Fibroblast of the aortic adventitia (primary cell): ENCODE measurements at regions not wholly inside any gene's neighbourhood (a gene's known extent, or its start where the extent isn't known, plus 50 kb on each side); places are given as distances from the start of the nearest gene placed in this dataset.
A peak's percentile ranks its signal among the peaks of the same experiment; 100 is the strongest.

ENCODE experiments used
- DNase-seq: peaks from one replicate; pipeline ENCODE4 v3.0.0-alpha.2; 2010; ENCODE audit warnings: low read depth
- H3K4me3 ChIP-seq: 2 replicates; pipeline ENCODE4 v1.5.1; 2011; ENCODE audit warnings: low read depth, mild to moderate bottlenecking, control low read depth, low read length, moderate library complexity
- TF ChIP-seq, protein P1 (sequence below): IDR thresholded peaks from 2 replicates; pipeline ENCODE4 v1.5.1; 2011; ENCODE audit warnings: mild to moderate bottlenecking, low read length, control low read depth, inconsistent platforms; ENCODE audit not compliant: insufficient read depth

DNA sequence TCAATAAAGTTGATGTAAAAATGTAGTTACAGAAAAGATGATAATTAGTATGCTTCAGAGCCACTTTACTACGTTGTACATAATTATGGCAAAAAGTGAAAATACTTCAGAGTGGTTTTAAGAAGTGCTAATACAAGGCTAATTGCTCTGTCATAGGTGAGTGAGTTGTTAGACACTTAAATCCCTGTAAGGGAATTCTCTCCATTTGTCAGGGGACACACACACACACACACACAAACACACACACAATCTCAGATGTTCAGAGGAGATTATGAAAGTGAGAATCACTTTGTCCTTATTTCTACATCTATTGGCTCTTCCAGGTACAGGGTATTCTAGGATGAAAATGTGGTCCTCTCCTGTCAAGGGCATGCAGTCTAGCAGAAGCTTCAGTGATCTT, 208.3 kb upstream of the PELI2 start:
- H3K4me3 ChIP-seq = no peak overlapping the region
- no peak for DNase-seq
- TF ChIP-seq, protein P1, sequence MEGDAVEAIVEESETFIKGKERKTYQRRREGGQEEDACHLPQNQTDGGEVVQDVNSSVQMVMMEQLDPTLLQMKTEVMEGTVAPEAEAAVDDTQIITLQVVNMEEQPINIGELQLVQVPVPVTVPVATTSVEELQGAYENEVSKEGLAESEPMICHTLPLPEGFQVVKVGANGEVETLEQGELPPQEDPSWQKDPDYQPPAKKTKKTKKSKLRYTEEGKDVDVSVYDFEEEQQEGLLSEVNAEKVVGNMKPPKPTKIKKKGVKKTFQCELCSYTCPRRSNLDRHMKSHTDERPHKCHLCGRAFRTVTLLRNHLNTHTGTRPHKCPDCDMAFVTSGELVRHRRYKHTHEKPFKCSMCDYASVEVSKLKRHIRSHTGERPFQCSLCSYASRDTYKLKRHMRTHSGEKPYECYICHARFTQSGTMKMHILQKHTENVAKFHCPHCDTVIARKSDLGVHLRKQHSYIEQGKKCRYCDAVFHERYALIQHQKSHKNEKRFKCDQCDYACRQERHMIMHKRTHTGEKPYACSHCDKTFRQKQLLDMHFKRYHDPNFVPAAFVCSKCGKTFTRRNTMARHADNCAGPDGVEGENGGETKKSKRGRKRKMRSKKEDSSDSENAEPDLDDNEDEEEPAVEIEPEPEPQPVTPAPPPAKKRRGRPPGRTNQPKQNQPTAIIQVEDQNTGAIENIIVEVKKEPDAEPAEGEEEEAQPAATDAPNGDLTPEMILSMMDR = no peak

DNA sequence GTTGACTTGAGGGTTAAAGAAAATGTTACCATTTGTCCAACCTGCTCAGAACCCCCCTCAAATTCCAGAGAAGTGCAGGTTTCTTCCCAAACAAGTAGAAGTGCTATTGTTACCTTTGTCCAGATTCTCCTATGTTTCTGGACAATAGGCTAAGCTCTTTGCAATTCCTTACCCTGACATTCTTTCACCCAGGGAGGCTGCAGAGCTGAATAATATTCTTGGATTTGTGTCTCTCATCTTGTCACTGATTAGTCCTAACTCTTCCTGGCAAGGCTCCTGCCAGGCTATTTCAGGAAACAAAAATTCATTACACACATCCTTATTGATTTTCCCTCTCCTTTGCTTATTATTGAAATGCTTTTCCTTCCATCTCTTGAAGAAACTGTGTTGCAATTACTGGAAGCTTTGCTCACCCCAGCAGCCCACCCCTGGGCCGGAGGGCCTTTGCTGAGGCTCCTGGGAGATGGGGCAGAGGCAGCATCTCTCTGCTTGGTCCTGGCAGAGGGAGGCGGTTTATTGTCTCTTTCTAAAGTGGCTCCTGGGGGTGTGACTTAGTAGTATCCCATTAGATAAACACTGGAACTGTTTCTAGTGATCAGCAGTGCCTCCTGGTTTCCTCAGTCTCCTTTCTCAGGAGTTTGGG, 207.5 kb upstream of the PELI2 start:
- TF ChIP-seq, protein P1 = no peak
- no peak for DNase-seq
- H3K4me3 ChIP-seq = no peak overlapping the region

DNA sequence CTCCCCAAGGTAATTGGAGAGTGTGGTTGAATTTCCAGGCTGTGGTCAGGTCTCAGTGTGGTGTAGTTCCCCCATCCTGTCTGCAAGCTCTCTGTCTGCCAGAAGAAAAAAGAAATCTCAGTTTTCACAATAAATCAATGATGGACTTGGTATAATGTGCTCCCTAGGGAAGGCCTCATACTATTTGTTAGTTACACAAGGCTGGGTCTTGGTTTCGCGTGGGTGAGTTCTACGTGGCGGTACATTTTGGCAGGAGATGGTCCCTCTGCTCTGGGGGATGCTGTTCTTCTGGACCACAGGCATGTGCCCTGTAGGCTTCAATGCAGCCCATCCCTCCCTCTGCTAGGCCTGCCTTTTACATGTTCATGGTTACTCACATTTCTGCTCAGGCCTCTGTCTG, 206.4 kb upstream of the PELI2 start:
- no peak overlapping the region for H3K4me3 ChIP-seq
- TF ChIP-seq, protein P1 = no peak
- no peak for DNase-seq

DNA sequence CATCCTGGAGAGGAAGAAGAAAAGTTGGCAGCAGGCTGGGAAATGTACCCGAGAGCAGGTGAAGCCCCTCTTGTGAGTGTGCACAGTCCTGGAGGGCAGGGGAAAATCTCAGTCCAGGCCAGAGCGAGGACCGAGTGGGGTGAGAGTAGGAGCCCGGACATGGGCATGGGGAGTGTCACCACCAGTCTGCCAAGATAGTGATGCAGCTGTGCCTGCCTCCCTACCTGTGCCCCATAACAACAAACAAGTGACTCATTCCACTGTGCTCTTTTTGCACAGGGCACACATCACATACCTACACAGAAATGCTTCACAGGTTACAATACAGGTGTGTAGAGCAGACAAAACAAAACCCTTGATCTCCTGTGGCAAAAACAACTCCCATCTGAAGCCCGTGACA, 205.9 kb upstream of the PELI2 start:
- TF ChIP-seq, protein P1 = no peak
- H3K4me3 ChIP-seq = no peak overlapping the region
- no peak for DNase-seq

DNA sequence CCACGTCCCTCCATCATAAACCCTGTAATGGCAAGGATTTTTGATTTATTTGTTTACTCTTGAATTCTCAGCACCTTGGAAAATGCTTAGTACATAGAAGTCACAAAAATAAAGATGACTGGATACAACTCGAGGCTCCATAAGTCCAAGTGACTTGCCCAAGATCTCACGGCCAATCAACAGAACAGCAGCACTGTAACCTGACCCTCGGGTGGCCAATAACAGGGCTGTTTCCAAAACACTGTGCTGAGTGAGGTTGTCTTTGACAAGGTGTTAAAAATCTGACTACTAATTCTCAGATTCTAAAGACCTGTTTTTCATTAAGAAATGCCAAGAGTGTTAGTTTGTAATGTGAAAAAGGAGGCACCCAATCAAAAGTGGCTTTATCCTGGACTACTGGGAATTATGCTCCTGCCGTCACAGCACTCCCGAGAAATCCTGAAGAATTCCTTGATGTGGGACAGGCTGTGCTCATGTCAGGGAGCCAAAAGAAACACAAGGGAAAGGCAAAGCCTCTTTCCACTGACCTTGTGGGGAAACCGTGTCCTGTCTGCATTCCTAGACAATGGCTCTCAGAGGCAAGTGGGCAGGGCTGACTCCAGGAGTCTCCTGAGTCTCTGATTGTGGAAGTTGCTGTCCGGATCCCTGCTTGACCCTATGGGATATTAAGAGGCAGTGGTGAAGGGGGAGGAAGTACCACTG, 204.7 kb upstream of the PELI2 start:
- H3K4me3 ChIP-seq = no peak overlapping the region
- TF ChIP-seq, protein P1 = no peak
- DNase-seq = peak; percentile 41

DNA sequence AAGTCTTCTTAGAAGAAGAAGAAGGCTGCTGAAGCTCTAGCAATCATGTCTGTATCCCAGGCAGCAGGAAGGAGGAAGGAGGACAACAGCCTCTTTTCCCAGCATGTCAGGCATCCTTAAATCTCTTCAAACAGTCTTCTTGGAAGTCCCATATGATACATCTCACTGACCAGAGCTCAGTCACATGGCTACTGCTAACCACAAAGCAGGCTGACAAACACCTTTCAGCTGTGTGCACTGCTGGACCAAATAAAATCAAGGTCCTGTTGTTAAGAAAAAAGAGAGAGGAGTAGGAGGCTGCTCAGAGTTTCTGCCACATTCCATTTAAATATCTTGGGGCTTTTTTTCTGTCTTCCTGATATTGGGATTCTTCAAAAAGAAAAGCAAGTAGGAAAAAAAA, 203.4 kb upstream of the PELI2 start:
- no peak overlapping the region for H3K4me3 ChIP-seq
- TF ChIP-seq, protein P1 = no peak
- no peak for DNase-seq
